ENCODE measurements at regions not wholly inside any gene's neighbourhood (a gene's known extent, or its start where the extent isn't known, plus 50 kb on each side); places are given as distances from the start of the nearest gene placed in this dataset.

DNA sequence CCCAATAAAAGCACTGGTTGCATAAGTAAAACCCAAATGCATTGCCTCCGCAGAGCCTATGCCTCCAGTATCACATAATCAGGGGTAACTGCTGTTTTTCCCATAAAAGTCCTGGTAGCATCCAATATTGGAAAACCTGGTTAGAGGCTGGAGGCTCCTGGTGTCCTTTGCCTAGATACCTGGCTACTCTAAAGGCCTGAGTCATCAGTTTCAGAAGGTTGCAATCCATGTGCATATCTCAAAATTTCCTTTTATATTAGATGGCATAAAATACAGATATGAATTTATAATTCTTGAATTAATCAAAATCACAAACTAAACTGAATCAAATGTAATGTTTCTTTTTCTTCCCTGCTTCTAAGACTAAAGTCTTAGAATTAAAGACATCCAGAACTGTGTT lies 164.2 kb upstream of the DCN start:
- TF ChIP-seq POLR2AphosphoS5 (IDR thresholded peaks at IDR 0.05; ENCODE audit: insufficient read depth in 1 of 2, low read depth in 1 of 2), result no peak
- TF ChIP-seq, protein P1, sequence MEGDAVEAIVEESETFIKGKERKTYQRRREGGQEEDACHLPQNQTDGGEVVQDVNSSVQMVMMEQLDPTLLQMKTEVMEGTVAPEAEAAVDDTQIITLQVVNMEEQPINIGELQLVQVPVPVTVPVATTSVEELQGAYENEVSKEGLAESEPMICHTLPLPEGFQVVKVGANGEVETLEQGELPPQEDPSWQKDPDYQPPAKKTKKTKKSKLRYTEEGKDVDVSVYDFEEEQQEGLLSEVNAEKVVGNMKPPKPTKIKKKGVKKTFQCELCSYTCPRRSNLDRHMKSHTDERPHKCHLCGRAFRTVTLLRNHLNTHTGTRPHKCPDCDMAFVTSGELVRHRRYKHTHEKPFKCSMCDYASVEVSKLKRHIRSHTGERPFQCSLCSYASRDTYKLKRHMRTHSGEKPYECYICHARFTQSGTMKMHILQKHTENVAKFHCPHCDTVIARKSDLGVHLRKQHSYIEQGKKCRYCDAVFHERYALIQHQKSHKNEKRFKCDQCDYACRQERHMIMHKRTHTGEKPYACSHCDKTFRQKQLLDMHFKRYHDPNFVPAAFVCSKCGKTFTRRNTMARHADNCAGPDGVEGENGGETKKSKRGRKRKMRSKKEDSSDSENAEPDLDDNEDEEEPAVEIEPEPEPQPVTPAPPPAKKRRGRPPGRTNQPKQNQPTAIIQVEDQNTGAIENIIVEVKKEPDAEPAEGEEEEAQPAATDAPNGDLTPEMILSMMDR (IDR thresholded peaks at IDR 0.05), result no peak
- TF ChIP-seq POLR2A (IDR thresholded peaks at IDR 0.05), result no peak
- intact Hi-C loops (cut with DNase I), result no loop called here
- Histone ChIP-seq H3K4me3 (no peak overlapping the region), H3K27ac (no peak overlapping the region), H3K36me3 (no peaks in the 10 kb centered on the region), H3K9me3 (no peaks in the 10 kb centered on the region), H3K27me3 (no peaks in the 10 kb centered on the region), H3K4me1 (no peaks in the 10 kb centered on the region)
- no peak for DNase-seq (ENCODE audit: extremely low spot score in 2 of 2)

DNA sequence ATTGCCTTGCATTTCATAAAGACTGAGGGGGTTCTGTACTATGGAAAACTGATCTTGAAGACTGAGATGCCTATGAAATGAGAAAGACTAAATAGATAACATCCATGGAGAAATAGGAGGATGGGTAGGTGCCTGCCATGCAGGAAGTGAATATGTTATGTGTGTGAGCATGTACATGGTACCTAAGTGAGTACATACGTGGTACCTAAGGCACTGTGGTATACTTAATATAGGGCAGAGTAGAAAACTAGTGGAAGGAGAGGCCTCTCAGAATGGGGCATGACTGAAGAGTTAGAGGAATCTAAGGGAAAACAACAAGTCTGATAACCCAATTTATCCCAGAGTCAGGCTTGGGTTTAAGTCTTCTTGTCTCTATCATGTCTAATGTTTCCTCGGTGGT lies 161.8 kb upstream of the DCN start:
- H3K36me3 ChIP-seq, result no peaks in the 10 kb centered on the region
- H3K27me3 ChIP-seq, result no peaks in the 10 kb centered on the region
- H3K9me3 ChIP-seq, result no peaks in the 10 kb centered on the region
- intact Hi-C loops (cut with DNase I), result no loop called here
- no peak overlapping the region for H3K4me3 ChIP-seq
- no peak overlapping the region for H3K27ac ChIP-seq
- no peak for TF ChIP-seq POLR2AphosphoS5 (IDR thresholded peaks at IDR 0.05; ENCODE audit: insufficient read depth in 1 of 2, low read depth in 1 of 2)
- TF ChIP-seq, protein P1 (IDR thresholded peaks at IDR 0.05), result no peak
- no peak for TF ChIP-seq POLR2A (IDR thresholded peaks at IDR 0.05)
- no peak for DNase-seq (ENCODE audit: extremely low spot score in 2 of 2)
- H3K4me1 ChIP-seq, result no peaks in the 10 kb centered on the region

- H3K27me3 ChIP-seq, result no peaks in the 10 kb centered on the region
- no peak for DNase-seq (ENCODE audit: extremely low spot score in 2 of 2)
- no peaks in the 10 kb centered on the region for H3K36me3 ChIP-seq
- no peaks in the 10 kb centered on the region for H3K4me1 ChIP-seq
- H3K27ac ChIP-seq, result no peak overlapping the region
- H3K4me3 ChIP-seq, result no peak overlapping the region
- H3K9me3 ChIP-seq, result no peaks in the 10 kb centered on the region
- TF ChIP-seq, protein P1 (IDR thresholded peaks at IDR 0.05), result no peak
- no peak for TF ChIP-seq POLR2A (IDR thresholded peaks at IDR 0.05)
- TF ChIP-seq POLR2AphosphoS5 (IDR thresholded peaks at IDR 0.05; ENCODE audit: insufficient read depth in 1 of 2, low read depth in 1 of 2), result no peak
- intact Hi-C loops (cut with DNase I), result no loop called here
These were observed 160.4 kb upstream of the DCN start for GRCh38 chr12:91343010-91343409.

DNA sequence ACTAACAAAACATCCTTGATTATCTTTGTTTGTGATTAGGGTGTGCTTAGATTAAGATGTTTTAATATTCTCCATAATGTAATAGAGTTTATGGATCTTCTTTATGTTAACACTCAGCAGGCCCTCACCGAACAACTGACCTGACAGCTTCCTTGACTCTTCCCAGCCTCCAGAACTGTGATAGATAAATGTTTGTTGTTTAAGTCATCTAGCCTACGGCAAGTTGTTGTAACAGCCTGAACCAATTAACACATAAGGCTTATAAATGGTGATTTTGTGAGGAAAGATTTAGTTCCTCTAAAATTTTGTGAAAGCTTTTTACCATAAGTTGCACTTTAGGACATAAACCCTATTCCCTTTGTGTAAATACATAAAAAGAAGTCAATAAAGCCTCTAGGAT lies 156.5 kb upstream of the DCN start:
- H3K4me3 ChIP-seq, result no peak overlapping the region
- no peaks in the 10 kb centered on the region for H3K4me1 ChIP-seq
- TF ChIP-seq POLR2A (IDR thresholded peaks at IDR 0.05) (no peak), POLR2AphosphoS5 (IDR thresholded peaks at IDR 0.05; ENCODE audit: insufficient read depth in 1 of 2, low read depth in 1 of 2) (no peak)
- TF ChIP-seq, protein P1 (IDR thresholded peaks at IDR 0.05), result no peak
- intact Hi-C loops (cut with DNase I), result no loop called here
- no peaks in the 10 kb centered on the region for H3K27me3 ChIP-seq
- no peaks in the 10 kb centered on the region for H3K36me3 ChIP-seq
- no peaks in the 10 kb centered on the region for H3K9me3 ChIP-seq
- no peak overlapping the region for H3K27ac ChIP-seq
- DNase-seq (ENCODE audit: extremely low spot score in 2 of 2), result no peak

DNA sequence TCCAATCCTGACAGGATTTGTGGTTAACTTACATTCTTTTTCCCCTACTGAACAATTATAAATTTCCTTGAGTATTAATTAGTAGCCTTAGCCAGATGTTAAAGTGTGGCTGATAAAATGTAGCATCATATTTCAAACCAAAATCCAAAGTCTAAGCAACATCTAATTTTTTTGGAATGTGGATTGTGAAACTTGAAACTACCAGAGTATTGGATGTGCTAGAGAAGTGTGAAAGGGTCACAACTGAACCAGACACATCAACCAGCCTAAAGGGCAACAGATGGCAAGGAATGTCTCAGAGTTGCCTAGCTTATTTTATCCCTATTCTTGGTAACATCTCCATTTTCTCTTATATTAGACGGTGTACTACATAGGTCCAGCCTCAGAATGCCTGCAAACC lies 153.1 kb upstream of the DCN start:
- H3K36me3 ChIP-seq, result no peaks in the 10 kb centered on the region
- no peak for DNase-seq (ENCODE audit: extremely low spot score in 2 of 2)
- no peaks in the 10 kb centered on the region for H3K9me3 ChIP-seq
- no peak overlapping the region for H3K27ac ChIP-seq
- intact Hi-C loops (cut with DNase I), result no loop called here
- TF ChIP-seq POLR2A (IDR thresholded peaks at IDR 0.05) (no peak), POLR2AphosphoS5 (IDR thresholded peaks at IDR 0.05; ENCODE audit: insufficient read depth in 1 of 2, low read depth in 1 of 2) (no peak)
- TF ChIP-seq, protein P1 (IDR thresholded peaks at IDR 0.05), result no peak
- H3K27me3 ChIP-seq, result no peaks in the 10 kb centered on the region
- H3K4me3 ChIP-seq, result no peak overlapping the region
- H3K4me1 ChIP-seq, result no peaks in the 10 kb centered on the region
